Lower lobe of right lung (tissue), 2 donors: ENCODE measurements at regions not wholly inside any gene's neighbourhood (a gene's known extent, or its start where the extent isn't known, plus 50 kb on each side); places are given as distances from the start of the nearest gene placed in this dataset.

ENCODE experiments used
- ATAC-seq, 2 donors: fragments of 200-7000 bp; cut with Tn5 transposase; one replicate each; pipeline ENCODE4 v1.9.1; 2020 to 2022; ENCODE audit warnings: mild to moderate bottlenecking in 2 of 2, moderate library complexity in 2 of 2
- DNase-seq: peaks from one replicate; pipeline ENCODE4 v3.0.0-alpha.2; 2020
- H3K27ac ChIP-seq: fragments of 200-600 bp; one replicate; pipeline ENCODE4 v1.8.0; 2022
- H3K27me3 ChIP-seq: fragments of 200-600 bp; one replicate; pipeline ENCODE4 v1.8.0; 2022; ENCODE audit warnings: low read depth
- H3K36me3 ChIP-seq: fragments of 200-600 bp; one replicate; pipeline ENCODE4 v1.8.0; 2022; ENCODE audit warnings: mild to moderate bottlenecking
- H3K4me1 ChIP-seq: fragments of 200-600 bp; one replicate; pipeline ENCODE4 v1.8.0; 2022
- H3K4me3 ChIP-seq: fragments of 200-600 bp; one replicate; pipeline ENCODE4 v1.8.0; 2022; ENCODE audit warnings: mild to moderate bottlenecking
- H3K9me3 ChIP-seq: fragments of 200-600 bp; one replicate; pipeline ENCODE4 v1.8.0; 2022
- CTCF ChIP-seq: fragments of 200-600 bp; IDR thresholded peaks from one replicate; pipeline ENCODE4 v1.8.0; 2022; ENCODE audit warnings: antibody characterized with exemption, mild to moderate bottlenecking
- intact Hi-C: fragments of 100-400 bp; cut with DNase I; formaldehyde crosslinking; loops from one replicate; pipeline ENCODE4 v1.11.0; 2022
- donor health status: DM: no; HTN: yes; CAD: no; lungs with severe emphysema.

GRCh38 chr3:137477614-137478013 lies 286.5 kb upstream of the SOX14 start:
- ATAC-seq (no peak), DNase-seq (no peak)
- Histone ChIP-seq H3K36me3 (no peaks in the 10 kb centered on the region), H3K4me3 (no peak overlapping the region), H3K27me3 (no peaks in the 10 kb centered on the region), H3K27ac (no peak overlapping the region), H3K9me3 (peaks cover 12% of the 10 kb centered on the region), H3K4me1 (no peaks in the 10 kb centered on the region)
- intact Hi-C loops: no loop called here
- no peak for TF ChIP-seq CTCF

GRCh38 chr3:137509354-137510045 lies 254.6 kb upstream of the SOX14 start:
- Histone ChIP-seq H3K4me3 (no peak overlapping the region), H3K4me1 (no peaks in the 10 kb centered on the region), H3K36me3 (no peaks in the 10 kb centered on the region), H3K9me3 (no peaks in the 10 kb centered on the region), H3K27ac (no peak overlapping the region), H3K27me3 (no peaks in the 10 kb centered on the region)
- DNase-seq (no peak), ATAC-seq (peak; percentile 12 to 27)
- intact Hi-C loops: no loop called here
- no peak for TF ChIP-seq CTCF

- no peak for TF ChIP-seq CTCF
- Histone ChIP-seq H3K36me3 (no peaks in the 10 kb centered on the region), H3K4me3 (no peak overlapping the region), H3K27me3 (no peaks in the 10 kb centered on the region), H3K4me1 (no peaks in the 10 kb centered on the region), H3K27ac (no peak overlapping the region), H3K9me3 (no peaks in the 10 kb centered on the region)
- ATAC-seq (no peak), DNase-seq (no peak)
- intact Hi-C loops: no loop called here
These were observed 252.5 kb upstream of the SOX14 start for GRCh38 chr3:137511655-137512054.

GRCh38 chr3:137514853-137515252 lies 249.3 kb upstream of the SOX14 start:
- no peak for TF ChIP-seq CTCF
- DNase-seq (no peak), ATAC-seq (no peak)
- intact Hi-C loops: no loop called here
- no peaks in the 10 kb centered on the region for H3K27me3 ChIP-seq
- H3K4me1 ChIP-seq: no peaks in the 10 kb centered on the region
- H3K4me3 ChIP-seq: no peak overlapping the region
- H3K36me3 ChIP-seq: no peaks in the 10 kb centered on the region
- no peaks in the 10 kb centered on the region for H3K9me3 ChIP-seq
- H3K27ac ChIP-seq: no peak overlapping the region

GRCh38 chr3:137519602-137520001 lies 244.5 kb upstream of the SOX14 start:
- Histone ChIP-seq H3K4me3 (no peak overlapping the region), H3K27ac (no peak overlapping the region), H3K9me3 (no peaks in the 10 kb centered on the region), H3K27me3 (no peaks in the 10 kb centered on the region), H3K36me3 (no peaks in the 10 kb centered on the region), H3K4me1 (no peaks in the 10 kb centered on the region)
- ATAC-seq (no peak), DNase-seq (no peak)
- intact Hi-C loops: no loop called here
- no peak for TF ChIP-seq CTCF
